GM18508 (cell line): ENCODE measurements at regions not wholly inside any gene's neighbourhood (a gene's known extent, or its start where the extent isn't known, plus 50 kb on each side); places are given as distances from the start of the nearest gene placed in this dataset.

Experiments used
- ATAC-seq: cut with Tn5 transposase; IDR thresholded peaks from one replicate; pipeline ENCODE4 v1.9.1; 2021; ENCODE audit warnings: moderate number of reproducible peaks; ENCODE audit not compliant: insufficient read depth, unreplicated experiment

DNA sequence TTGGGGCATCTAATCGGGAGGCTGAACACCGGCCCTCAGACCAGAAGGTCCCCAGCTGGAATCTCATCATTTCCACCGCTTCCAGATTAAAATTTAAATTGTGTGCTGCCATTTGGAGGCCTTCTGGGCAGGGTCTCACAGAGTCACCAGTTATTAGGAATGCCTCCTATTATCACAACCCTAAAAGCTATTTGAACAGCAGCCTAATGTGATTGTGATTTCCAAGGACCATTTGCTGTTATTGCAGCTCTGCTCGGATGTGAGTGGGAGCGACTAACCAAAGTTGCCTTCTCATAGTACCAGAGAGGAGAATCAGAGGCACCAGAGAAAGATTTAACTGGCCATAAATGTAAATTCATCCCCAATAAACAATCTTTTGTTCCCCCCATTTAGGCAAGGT lies 277.3 kb downstream of the RNF144B start:
- no peak for ATAC-seq

DNA sequence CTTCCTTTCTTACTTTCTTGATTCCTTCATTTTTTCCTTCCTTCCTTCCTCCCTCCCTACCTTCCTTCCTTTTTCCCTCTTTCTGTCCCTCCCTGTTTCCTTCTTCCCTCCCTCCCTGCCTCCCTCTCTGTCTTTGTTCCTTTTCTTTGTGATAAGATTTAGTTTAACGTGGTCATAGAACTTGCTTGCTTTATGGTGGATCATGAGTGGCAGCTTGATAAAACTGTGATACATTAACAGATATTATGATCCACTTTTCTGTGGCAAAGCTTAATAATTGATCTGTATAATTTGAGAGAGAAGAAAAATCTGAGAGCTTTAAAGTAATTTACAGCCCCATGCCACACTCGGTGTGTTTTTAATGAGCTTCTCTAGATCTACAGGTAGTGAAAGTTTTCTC lies 280.5 kb downstream of the RNF144B start:
- no peak for ATAC-seq

DNA sequence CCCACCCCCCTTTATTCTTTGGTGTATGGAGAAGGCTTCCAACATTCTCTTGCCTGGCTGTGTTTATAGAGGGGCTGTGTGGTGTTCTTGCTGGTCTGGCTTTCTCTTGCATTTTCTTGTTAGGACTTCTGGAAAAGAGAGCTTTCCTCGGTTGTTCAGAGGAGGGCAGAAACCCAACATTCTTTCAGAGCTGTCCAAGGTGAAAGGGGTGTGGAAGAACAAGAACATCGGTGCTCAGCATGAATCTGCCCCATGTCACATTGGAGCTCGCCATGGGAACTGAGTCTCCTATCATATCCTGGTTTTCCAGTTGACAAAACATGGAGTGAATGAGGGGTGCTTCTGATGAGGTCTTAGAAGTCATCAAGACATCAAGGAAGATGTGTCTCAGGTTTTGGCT lies 281.8 kb downstream of the RNF144B start:
- ATAC-seq: no peak

DNA sequence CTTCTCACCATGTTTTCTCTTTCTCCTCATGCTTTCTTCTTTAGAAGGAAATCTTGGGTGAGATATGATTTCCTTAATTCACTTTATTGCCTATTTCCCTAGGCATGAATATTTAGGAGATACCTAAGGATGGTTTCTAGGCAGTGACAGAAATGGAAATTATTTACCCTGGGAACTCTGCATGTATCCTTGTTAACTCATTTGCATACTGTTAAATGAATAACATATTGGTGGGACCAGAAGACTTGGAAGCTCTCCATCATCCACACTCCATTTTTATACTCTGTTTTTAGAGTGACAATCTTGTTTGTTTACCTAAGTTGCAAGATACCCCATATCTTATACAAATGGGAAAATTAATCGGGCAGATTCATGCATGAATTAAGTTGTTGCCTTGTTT lies 285.7 kb downstream of the RNF144B start:
- ATAC-seq: no peak

DNA sequence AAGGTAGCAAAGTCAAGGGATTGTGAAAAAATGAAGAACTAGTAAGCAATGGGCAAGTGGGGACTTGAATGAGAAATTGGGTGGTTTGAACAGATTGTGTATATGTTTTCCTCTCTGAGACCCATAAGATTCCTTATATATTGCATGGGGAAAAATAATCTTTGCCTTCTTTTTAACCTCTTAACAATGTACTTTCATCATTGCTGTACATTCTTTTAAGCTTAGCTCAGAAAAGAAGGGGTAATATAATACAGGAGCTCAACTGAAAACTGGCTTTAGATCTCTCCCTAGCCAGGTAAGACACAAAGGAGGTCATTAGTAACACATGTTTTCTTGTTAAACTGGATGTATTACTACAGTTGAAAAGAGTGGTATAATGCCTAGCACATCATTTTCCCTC lies 287.2 kb downstream of the RNF144B start:
- ATAC-seq: no peak

DNA sequence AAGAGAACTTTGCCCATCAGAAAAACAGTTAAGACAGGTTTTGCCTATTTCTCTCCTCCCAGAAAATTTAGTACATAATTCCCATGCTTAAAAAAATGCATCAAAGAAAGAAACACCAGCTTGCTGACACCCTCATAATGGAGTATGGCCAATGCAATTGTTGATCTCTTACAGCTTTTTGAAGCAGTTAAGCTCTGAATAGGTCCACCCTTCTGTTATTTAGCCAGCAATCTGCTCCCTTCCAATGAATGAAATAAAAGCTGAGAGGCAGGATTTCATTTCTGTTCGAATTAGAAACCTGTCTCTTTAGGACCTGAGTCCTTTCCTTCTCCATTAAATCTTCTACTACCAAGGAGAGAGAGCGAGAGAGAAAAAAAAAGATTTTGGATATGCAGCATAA lies 288.7 kb downstream of the RNF144B start:
- ATAC-seq: no peak

DNA sequence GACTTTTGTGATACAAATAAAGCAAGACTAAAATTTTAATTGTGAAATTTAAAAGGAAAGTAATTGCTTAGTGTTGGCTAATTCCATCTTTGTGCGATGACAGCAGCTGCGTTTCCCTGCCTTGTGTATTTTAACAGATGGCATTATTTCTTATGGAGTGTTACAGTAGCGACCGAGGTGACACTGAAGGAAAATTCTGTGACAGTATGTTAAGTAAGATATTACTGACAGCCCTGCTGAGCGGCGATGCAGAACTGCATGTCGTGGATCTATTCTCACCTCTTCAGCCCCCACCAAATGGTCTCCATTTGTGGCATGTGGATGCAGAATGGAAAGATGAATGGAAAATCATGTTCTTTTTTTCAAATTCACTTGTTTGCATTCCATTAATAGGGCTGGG lies 289.4 kb downstream of the RNF144B start:
- no peak for ATAC-seq

DNA sequence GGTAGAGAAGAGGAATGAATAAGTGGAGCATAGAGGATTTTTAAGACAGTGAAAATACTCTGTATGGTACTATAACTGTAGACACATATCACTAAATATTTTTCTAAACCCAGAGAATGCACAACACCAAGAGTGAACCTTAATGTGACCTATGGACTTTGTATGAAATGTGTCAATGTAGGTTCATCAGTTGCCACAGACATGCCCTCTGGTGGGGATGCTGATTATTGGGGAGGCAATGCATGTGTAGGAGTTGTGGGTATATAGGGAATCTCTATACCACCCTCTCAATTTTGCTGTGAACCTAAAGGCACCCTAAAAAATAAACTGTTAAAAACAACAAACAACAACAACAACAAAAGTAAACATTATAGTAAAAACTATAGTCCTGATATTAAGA lies 293.7 kb downstream of the RNF144B start:
- no peak for ATAC-seq

DNA sequence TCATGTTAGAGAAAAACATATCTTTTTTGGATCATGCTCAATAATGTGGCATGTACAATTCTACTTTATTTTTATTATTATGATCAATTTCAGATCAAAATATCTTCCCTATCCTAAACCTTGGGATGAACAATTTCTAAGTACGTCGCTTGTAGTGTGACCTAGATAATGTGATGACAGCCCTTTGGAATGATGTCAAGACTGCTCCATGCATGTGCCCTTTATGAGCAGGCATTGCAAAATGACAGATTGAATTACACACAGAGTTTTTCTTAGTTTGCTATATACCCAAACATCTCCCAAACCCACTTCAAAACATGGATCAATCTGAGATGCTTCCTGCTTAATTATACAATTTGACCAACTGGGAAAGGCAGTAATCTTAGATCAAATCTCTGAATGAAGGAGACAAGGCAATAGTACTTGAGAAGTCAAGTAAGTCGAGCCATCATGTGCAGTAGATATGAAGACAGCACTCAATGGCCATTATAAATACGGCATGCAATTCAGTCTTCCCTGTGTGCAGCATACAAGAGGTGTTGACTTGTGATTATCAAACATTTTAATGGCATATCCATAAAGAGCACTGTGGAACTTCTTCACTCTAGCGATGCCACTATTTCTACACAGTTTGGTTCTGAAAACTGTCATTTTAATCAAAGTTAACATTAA lies 294.8 kb downstream of the RNF144B start:
- ATAC-seq: no peak

DNA sequence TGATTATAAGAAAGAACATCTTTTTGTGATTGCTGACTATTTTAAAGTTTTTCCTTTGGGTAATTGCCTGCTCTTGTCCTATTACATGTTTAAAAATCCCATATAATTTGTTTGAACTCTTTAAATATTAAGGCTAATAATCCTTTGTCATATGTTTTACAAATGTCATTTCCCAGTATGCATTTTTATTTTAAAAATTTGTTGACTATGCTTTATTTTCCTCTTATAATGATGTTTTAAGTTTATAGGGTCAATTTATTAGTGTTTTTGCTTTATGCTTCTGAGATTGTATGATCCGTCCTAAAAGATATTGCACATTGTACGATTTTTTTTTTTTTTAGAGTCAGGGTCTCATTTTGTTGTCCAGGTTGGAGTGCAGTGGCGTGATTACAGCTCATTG lies 297.2 kb downstream of the RNF144B start:
- no peak for ATAC-seq

DNA sequence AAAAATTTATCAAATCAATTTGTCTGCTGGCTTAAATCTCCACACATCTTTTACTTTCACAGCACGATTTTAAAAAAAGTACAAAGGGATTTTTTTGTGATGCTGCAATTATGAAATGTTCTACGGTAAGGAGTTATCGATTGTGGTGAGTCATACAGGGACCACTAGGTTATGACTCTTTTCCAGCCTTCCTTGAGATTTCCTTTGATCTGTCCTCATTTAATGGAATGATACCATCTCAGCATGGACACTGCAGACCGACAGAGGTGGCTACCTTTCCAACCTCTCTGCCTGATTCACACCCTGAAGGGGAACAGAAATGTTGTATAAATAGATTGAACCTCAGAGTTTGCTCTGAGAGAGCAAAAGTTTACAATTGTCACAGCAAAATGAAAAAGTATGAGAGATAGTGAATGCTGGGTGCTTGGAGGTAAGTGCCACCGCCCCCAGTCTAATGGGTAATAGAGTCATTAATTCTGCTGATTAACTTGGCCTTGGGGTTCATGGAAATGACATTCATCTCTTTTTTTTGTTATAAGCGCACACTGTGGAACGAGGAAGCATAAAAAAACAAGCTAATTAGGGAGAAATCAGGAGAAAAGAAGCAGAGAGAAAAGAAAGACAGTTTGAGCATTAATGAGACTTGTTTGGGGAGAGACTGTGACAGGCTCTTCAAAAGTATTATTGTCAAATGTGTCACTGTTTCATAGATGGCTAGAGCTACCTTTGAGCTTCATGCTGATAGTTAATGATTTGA lies 306.0 kb downstream of the RNF144B start:
- no peak for ATAC-seq

DNA sequence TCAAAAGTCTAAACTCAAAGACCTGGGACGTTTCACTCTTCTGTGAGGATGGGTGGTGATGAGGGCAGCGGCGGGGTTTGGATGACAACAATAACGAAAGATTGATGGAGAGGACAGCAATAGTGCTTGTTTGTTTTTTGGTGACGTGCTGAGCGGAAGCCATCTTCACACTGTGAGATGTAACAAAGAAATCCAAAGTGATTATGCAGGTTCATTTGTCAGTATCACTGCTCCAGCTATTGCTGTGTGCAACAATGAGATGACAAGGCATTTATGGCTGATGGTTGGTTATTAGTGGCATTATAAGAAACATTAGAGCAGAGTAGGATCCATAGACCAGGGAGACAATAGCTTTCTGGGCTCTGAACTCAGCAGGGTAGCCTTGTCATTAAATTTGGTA lies 306.7 kb downstream of the RNF144B start:
- no peak for ATAC-seq

DNA sequence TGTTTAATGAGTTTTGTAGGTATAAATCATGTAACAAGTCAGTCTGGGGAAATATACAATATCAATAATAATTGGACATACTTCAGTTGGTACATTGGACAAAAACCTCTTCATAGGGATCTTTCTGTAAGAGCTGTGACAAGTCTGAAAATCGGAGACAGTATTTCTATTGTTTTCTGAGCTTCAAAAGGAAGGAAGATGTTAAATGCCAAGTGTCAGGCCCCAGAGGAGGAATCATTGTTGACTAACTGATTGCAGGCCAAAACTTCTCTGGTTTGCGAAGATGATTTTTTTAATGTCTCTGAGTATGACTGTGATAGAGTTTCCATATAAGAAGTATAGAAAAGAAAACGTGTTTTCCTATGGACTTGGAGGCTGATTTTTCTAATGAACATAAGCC lies 316.4 kb downstream of the RNF144B start:
- no peak for ATAC-seq

DNA sequence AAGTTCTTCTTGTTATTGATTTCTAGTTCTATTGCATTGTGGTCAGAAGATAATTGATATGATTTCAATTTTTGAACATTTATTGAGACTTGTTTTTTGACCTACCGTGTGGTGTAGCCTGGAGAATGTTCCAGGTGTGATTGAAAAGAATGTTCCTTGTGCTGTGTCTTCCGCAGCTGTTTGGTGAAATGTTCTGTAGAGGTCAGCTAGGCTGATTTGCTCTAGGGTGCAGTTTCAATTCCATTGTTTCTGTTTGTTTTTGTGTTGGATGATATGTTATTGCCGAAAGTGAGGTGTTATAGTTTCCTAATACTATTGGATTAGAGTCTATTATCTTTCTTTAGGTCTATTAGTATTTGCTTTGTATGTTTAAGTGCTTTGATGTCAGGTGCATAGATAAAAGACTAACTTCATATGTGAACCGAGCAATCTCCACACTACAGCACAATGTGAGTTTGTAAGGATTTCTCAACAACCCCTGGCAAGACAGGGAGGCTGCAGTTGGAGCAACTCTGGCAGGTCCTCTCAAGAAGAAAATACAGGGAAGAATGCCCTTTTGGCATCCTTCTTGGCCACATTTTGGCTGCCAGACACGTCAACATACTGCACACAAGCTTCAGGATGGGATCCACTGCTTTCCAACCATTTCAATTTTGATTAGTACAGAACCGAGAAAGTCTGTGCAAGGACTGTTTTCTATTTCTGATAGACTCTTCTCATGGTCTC lies 320.7 kb downstream of the RNF144B start:
- no peak for ATAC-seq

DNA sequence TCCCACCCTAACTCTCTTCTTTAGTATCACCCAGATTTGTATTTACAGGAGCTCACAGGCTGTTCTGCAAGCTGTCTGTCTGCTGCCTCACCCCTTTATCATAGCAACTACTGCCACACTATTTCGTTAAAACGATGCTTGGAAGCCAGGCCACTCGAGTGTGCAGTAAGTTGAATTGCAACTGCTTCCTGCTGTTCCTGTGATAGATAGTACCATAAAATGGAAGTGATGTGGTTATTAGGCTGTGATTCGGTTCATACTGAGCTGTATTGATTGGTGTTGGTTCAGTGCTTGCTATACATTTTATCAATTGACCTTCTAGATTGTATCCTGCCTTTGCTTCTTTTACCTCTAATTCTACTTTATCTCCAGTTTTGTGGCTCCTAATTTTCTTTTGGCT lies 325.4 kb downstream of the RNF144B start:
- ATAC-seq: no peak

DNA sequence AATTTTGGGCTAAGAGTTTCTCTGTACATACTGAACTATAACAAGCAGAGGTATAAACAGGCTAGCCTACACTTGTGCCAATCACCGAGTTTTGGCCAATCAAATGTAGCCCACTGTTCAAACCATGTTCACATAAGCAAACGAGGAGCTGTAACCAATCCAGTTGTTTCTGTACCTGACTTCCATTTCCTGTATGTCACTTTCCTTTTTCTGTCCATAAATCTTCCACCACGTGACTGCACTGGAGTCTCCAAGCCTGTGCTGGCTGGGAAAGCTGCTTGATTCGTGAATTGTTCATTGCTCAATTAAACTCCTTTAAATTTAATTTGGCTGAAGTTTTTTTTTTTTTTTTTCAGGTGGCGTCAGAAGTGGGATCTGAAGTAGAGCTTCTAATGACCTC lies 332.9 kb downstream of the RNF144B start:
- ATAC-seq: no peak

DNA sequence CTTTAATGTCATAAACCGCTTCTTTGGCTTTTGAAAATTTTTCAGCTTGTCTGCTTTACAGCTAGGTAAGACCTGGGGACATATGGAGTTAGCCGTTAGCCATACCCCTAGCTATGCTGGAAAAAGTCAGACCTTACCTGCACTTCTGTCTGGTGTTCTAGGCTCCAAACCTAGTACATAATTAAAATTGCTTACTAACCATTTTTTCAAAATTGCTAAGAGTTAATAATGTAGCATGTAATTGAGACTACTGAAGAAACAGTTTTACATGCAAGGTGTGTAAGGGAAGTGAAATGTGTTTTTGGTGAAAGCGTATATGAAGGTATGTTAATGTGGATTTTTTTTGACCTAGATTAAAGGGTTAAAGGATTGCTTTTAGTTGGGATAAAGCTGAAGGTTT lies 336.9 kb downstream of the RNF144B start:
- ATAC-seq: no peak

DNA sequence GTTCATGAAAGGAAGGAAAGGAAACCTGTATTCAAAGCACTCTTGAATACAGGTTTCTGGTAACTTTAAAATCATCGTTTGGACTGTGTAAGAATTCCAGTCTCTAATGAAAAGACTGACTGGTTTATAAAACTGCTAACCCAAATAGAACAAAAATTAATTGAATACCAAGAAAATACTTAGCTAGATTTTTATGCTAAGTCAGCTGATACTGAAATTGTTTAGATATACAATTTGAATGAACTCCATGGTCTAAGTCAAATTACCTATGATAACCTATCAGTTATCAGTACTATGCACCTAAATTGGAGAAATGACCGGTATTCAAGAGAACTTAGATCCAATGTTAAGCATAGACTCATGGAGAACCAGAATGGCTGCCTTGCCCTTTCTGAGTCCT lies 338.3 kb downstream of the RNF144B start:
- no peak for ATAC-seq

DNA sequence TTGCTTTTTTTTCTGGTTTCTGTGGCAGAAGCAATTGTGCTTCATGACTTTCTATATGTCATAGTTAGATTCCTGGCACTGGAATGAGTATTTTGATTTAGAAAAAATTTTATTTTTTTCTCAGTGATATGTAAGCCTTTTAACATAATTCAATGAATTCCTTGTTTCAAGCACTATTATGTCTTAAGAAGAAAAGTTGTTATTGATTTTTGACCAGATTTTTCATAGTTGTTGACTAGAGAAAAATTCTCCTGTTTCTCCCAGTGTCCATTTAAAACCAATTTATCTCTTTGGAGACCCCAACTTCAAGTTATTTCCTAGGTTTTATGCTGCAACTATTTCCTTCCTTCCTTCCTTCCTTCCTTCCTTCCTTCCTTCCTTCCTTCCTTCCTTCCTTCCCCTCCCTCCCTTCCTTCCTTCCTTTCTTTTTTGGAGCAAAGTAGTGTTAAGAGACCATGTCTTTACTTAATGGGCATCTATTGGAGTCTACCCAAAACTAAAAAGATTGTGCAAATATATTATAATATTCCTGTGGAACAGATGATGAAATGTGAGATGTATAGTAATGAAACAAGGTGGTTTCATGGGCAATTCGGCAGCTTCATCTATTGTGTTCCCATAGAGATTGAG lies 346.9 kb downstream of the RNF144B start:
- ATAC-seq: no peak

DNA sequence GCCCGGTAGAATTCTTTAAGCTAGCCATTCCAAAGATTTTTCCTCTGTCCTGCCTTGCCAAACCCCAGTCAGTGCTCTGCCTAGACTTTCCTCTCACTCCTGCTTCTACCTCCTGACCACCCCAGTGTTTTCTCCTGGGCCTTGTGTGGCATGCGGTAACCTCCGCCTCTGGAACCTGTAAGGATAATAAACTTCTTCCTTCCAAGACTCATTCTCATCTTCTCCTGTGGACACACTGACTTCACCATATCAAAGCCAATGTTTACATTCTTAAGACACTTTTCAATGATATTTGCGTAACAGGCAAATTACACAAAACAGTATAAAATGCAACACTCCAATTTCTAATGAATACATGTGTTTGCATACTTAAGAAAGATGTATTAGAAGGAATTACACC lies 354.6 kb downstream of the RNF144B start:
- no peak for ATAC-seq

DNA sequence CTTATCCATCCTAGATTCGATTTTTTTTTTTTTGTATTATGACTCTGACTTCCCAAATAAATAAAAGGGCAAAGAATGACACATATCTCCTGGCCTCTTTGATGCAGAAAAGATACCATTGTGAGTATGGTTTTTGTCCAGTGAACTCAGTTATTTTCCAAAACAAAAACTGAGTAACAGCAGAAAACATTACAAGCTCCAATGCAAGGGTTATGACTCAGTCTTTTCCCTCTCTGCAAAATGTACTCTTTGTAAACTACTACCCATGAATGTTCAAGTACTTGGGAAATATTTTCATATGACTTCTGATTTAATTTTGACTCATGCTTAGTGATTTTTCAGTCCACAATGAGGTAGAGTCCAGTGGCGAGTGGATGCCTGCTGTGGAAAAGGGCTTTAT lies 355.3 kb downstream of the RNF144B start:
- no peak for ATAC-seq
